Effector memory CD4-positive, alpha-beta T cell (primary cell): ENCODE measurements at regions not wholly inside any gene's neighbourhood (a gene's known extent, or its start where the extent isn't known, plus 50 kb on each side); places are given as distances from the start of the nearest gene placed in this dataset.
"Not testable (repeated sequence)": the region's sequence is repeated elsewhere in the genome, so short reads cannot be mapped to it uniquely, and the experiment has no call there.

Source experiments
- DNase-seq, 3 donors: peaks; one replicate each; pipeline ENCODE4 v3.0.0-alpha.2; 2020
- H3K27ac ChIP-seq: 2 replicates; pipeline ENCODE4 v1.7.0; 2013; ENCODE audit warnings: mild to moderate bottlenecking, low read length, moderate library complexity; ENCODE audit not compliant: insufficient read depth, poor library complexity, severe bottlenecking
- H3K27me3 ChIP-seq: replicated peaks from 2 replicates; pipeline ENCODE4 v1.7.0; 2013; ENCODE audit warnings: mild to moderate bottlenecking, low read length; ENCODE audit not compliant: insufficient read depth, control insufficient read depth, poor library complexity, severe bottlenecking
- H3K36me3 ChIP-seq: 2 replicates; pipeline ENCODE4 v1.7.0; 2013; ENCODE audit warnings: mild to moderate bottlenecking, low read length, moderate library complexity; ENCODE audit not compliant: control insufficient read depth, insufficient read depth
- H3K4me1 ChIP-seq: 2 replicates; pipeline ENCODE4 v1.7.0; 2013; ENCODE audit warnings: low read length, mild to moderate bottlenecking; ENCODE audit not compliant: control insufficient read depth, insufficient read depth, poor library complexity, severe bottlenecking
- H3K4me3 ChIP-seq: 2 replicates; pipeline ENCODE4 v1.7.0; 2013; ENCODE audit warnings: low read length, low read depth, mild to moderate bottlenecking; ENCODE audit not compliant: insufficient read depth, poor library complexity, severe bottlenecking
- H3K9me3 ChIP-seq: 2 replicates; pipeline ENCODE4 v1.7.0; 2013; ENCODE audit warnings: mild to moderate bottlenecking, low read length, moderate library complexity; ENCODE audit not compliant: control insufficient read depth

DNA sequence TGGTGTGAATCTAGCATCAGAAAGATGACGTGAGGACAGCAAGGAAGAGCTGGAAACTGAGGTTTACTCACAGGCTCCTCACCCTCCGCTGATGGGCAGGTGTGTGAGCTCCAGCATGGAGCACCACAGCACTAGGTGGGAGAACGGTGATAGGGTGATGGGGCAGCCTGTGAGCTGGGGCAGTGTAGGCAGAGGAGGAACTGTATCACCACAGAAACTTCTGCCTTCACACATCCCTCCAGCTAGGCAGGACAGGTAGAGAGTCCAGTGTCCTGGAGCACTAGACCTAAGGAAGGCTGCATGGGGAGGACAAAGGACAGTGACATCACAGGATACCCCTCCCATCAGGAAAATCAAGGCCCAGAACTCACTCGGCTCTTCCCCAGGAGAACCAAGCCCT lies 241.8 kb upstream of the PRSS58 start:
- peaks cover 8% of the 10 kb centered on the region for H3K4me1 ChIP-seq
- H3K27ac ChIP-seq = peak overlapping the region; percentile 53
- no peak for DNase-seq
- H3K27me3 ChIP-seq = no peaks in the 10 kb centered on the region
- H3K9me3 ChIP-seq = no peaks in the 10 kb centered on the region
- H3K4me3 ChIP-seq = no peak overlapping the region
- H3K36me3 ChIP-seq = no peaks in the 10 kb centered on the region

DNA sequence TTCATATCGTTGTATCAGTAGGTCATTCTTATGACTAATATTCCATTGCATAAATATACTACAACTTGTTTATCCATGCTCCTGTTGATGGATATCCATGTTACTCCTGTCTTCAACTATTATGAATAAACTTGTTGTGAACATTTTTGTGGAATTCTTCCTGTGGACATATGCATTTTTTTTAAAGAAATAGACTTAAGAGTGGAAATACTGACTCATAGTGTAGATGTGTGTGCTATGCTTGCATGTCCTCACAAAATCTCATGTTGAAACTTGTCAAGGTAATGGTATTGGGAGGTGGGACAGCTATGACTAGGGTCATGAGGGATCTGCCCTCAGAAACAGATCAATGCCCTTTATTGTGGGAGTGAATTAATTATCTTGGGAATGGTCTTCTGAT lies 240.5 kb upstream of the PRSS58 start:
- H3K36me3 ChIP-seq = no peaks in the 10 kb centered on the region
- H3K27me3 ChIP-seq = no peaks in the 10 kb centered on the region
- H3K27ac ChIP-seq = no peak overlapping the region
- H3K4me3 ChIP-seq = no peak overlapping the region
- DNase-seq = no peak
- no peaks in the 10 kb centered on the region for H3K9me3 ChIP-seq
- peaks cover 8% of the 10 kb centered on the region for H3K4me1 ChIP-seq

GRCh38 chr7:142496545-142496991 lies 238.7 kb upstream of the PRSS58 start:
- no peak for DNase-seq
- Histone ChIP-seq H3K36me3 (no peaks in the 10 kb centered on the region), H3K4me3 (no peak overlapping the region), H3K4me1 (peaks cover 8% of the 10 kb centered on the region), H3K27ac (peak overlapping the region; percentile 14), H3K9me3 (no peaks in the 10 kb centered on the region), H3K27me3 (no peaks in the 10 kb centered on the region)

DNA sequence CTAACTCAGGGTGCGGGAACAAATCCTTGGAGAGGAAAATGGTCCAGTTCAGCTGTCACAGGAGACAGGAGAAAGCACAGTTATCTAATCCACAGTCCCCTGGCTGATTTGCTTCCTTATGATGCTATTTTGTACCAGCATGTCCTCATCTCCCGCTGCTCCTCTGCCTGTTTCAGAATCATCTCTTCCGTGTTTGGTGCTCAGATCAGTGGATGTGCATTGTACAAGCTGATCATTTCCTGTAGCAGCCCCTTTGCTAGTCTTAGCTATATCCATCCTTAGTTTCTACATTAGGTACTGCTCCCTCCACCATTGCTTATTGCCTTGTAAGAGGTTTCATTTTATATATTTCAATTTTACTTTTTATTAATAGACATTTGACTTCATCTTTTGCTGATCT lies 238.0 kb upstream of the PRSS58 start:
- not testable (repeated sequence) for H3K4me3 ChIP-seq, H3K4me1 ChIP-seq, H3K36me3 ChIP-seq, H3K9me3 ChIP-seq, H3K27ac ChIP-seq, DNase-seq, H3K27me3 ChIP-seq

DNA sequence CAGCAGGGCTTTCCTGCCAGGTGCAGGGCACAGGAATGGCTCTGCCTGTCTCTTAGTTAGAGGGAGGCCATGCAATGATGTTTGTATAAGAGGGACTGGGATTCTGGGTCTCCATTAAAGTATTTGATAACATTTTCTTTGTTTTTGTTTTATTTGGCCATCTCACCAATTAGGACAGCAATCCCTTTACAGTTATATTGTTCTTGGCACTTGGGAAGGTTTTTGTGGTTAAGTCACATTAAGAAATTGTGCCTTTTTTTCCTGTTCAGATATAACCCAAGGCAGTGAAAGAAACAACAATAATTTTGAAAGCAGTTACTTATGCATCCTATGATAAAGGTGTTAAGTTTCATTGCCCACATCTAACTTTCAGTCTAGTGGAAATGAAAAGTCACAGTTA lies 237.4 kb upstream of the PRSS58 start:
- not testable (repeated sequence) for H3K27ac ChIP-seq, DNase-seq, H3K36me3 ChIP-seq, H3K27me3 ChIP-seq, H3K4me3 ChIP-seq, H3K9me3 ChIP-seq, H3K4me1 ChIP-seq

- no peak for DNase-seq
- Histone ChIP-seq H3K27ac (no peak overlapping the region), H3K4me3 (no peak overlapping the region), H3K4me1 (no peaks in the 10 kb centered on the region), H3K27me3 (no peaks in the 10 kb centered on the region), H3K36me3 (no peaks in the 10 kb centered on the region), H3K9me3 (no peaks in the 10 kb centered on the region)
These were observed 236.2 kb upstream of the PRSS58 start for GRCh38 chr7:142494021-142494420.

DNA sequence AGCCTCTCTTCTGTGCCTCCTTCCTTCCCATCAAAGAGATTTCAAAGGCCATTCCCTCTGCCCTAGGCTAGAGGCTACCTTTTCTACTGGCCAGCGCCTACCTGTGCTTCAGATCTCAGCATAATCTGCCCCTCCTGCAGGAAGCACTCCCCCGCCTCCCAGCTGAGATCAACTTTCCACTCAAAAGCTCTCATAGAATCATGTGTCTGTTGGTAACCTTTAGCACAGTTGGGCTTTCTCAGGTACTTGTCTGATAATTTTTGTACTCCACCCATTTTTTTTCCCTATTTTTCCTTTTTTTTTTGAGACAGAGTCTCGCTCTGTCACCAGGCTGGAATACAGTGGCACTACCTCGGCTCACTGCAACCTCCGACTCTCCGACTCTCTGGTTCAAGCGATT lies 231.0 kb upstream of the PRSS58 start:
- no peak for DNase-seq
- H3K9me3 ChIP-seq = no peaks in the 10 kb centered on the region

GRCh38 chr7:142488036-142488633 lies 230.3 kb upstream of the PRSS58 start:
- no peaks in the 10 kb centered on the region for H3K36me3 ChIP-seq
- DNase-seq = no peak
- H3K4me1 ChIP-seq = peaks cover 3% of the 10 kb centered on the region
- no peak overlapping the region for H3K27ac ChIP-seq
- no peaks in the 10 kb centered on the region for H3K9me3 ChIP-seq
- no peaks in the 10 kb centered on the region for H3K27me3 ChIP-seq
- H3K4me3 ChIP-seq = no peak overlapping the region

More for the DNA sequence above, 231.0 kb upstream of the PRSS58 start:
- Histone ChIP-seq H3K27me3 (no peaks in the 10 kb centered on the region), H3K36me3 (no peaks in the 10 kb centered on the region), H3K4me1 (no peaks in the 10 kb centered on the region), H3K27ac (no peak overlapping the region), H3K4me3 (no peak overlapping the region)

DNA sequence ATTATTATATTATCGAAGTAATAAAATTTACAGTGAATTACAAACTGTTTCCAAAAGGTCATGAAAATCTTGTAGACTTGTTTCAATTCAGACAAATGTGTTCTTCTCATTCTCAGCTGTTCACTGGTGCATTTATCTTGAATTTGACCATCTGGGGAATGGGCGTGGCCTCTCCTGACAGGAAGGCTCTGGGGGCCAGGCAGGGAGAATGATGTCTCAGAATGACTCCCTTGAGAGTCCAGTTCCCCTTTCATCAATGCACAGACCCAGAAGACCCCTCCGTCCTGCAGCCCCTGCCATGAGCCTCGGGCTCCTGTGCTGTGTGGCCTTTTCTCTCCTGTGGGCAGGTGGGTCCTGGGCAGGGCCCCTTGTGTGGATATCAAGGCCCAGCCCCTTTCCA lies 229.7 kb upstream of the PRSS58 start:
- not testable (repeated sequence) for H3K4me3 ChIP-seq, H3K27me3 ChIP-seq, H3K27ac ChIP-seq, H3K4me1 ChIP-seq, H3K9me3 ChIP-seq, H3K36me3 ChIP-seq, DNase-seq

GRCh38 chr7:142487124-142487523 lies 229.3 kb upstream of the PRSS58 start:
- Histone ChIP-seq H3K4me1 (peaks cover 13% of the 10 kb centered on the region), H3K27me3 (no peaks in the 10 kb centered on the region), H3K27ac (no peak overlapping the region), H3K4me3 (no peak overlapping the region), H3K9me3 (no peaks in the 10 kb centered on the region), H3K36me3 (no peaks in the 10 kb centered on the region)
- no peak for DNase-seq
